Gastrocnemius medialis (tissue), 4 donors: ENCODE measurements at regions not wholly inside any gene's neighbourhood (a gene's known extent, or its start where the extent isn't known, plus 50 kb on each side); places are given as distances from the start of the nearest gene placed in this dataset.

Experiments used
- CTCF ChIP-seq, 5 experiments: fragments of 450-650 bp in 3 of 5; fragments of 200-600 bp in 2 of 5; sonication (generic) in 2 of 5; IDR thresholded peaks in 4 of 5; conservative IDR thresholded peaks in 1 of 5; 1 replicate in 4 of 5; 2 replicates in 1 of 5; pipeline ENCODE4 v1.5.1; 2016 to 2019; ENCODE audit warnings: antibody characterized with exemption in 5 of 5, mild to moderate bottlenecking in 3 of 5, moderate library complexity in 3 of 5
- POLR2A ChIP-seq, 2 donors: fragments of 450-650 bp; IDR thresholded peaks; one replicate each; pipeline ENCODE4 v1.6.1; 2017; ENCODE audit warnings: antibody characterized with exemption in 2 of 2, mild to moderate bottlenecking in 2 of 2, moderate library complexity in 2 of 2

DNA sequence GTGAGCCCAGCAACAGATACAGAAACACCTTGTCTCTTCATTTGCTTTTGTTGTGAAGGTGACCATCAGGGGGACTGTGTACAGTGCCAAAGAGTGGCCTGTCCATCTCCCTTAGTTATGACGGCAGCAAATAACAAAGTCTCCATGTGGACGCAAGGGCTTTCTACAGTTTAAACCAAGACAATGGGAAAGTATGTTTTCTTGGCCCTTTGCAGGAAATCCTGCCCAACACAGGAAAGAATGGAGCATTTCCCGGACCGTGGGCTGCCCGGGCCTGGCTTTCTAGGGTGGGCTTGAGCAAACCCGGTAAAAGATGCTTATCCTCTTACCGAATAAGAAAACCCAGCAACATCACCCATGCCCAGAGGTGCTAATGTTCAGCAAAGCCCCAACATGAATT is 87.3 kb downstream of the ZBTB18 start:
- TF ChIP-seq CTCF (IDR thresholded peaks at IDR 0.05 in 4 of 5, conservative IDR thresholded peaks at IDR 0.05 in 1 of 5) (no peak), POLR2A (IDR thresholded peaks at IDR 0.05) (no peak)
